ENCODE measurements at regions not wholly inside any gene's neighbourhood (a gene's known extent, or its start where the extent isn't known, plus 50 kb on each side); places are given as distances from the start of the nearest gene placed in this dataset.
A peak's percentile ranks its signal among the peaks of the same experiment; 100 is the strongest.

- DNase-seq (ENCODE audit: low spot score) = no peak
Observed at GRCh38 chr12:126512916-126513913, 1448.0 kb downstream of the AACS start.

GRCh38 chr12:126518596-126519200 lies 1453.5 kb downstream of the AACS start:
- no peak for DNase-seq (ENCODE audit: low spot score)

- DNase-seq (ENCODE audit: low spot score) = no peak
Observed at GRCh38 chr12:126519833-126520232, 1454.6 kb downstream of the AACS start.

- no peak for DNase-seq (ENCODE audit: low spot score)
Observed at GRCh38 chr12:126523891-126524290, 1458.7 kb downstream of the AACS start.

GRCh38 chr12:126534495-126534894 lies 1469.3 kb downstream of the AACS start:
- DNase-seq (ENCODE audit: low spot score) = no peak

- DNase-seq (ENCODE audit: low spot score) = no peak
Observed at GRCh38 chr12:126534942-126535341, 1469.7 kb downstream of the AACS start.

- DNase-seq (ENCODE audit: low spot score) = no peak
Observed at GRCh38 chr12:126535971-126536370, 1470.7 kb downstream of the AACS start.

- DNase-seq (ENCODE audit: low spot score) = no peak
Observed at GRCh38 chr12:126537961-126538530, 1472.8 kb downstream of the AACS start.

GRCh38 chr12:126538888-126539287 lies 1473.7 kb downstream of the AACS start:
- DNase-seq (ENCODE audit: low spot score) = no peak

GRCh38 chr12:126545411-126545810 lies 1480.2 kb downstream of the AACS start:
- no peak for DNase-seq (ENCODE audit: low spot score)

- DNase-seq (ENCODE audit: low spot score) = no peak
Observed at GRCh38 chr12:126547905-126548304, 1482.7 kb downstream of the AACS start.

GRCh38 chr12:126551869-126552268 lies 1486.6 kb downstream of the AACS start:
- DNase-seq (ENCODE audit: low spot score) = no peak

GRCh38 chr12:126554625-126555024 lies 1489.4 kb downstream of the AACS start:
- DNase-seq (ENCODE audit: low spot score) = no peak

- no peak for DNase-seq (ENCODE audit: low spot score)
Observed at GRCh38 chr12:126557659-126558058, 1492.4 kb downstream of the AACS start.

- no peak for DNase-seq (ENCODE audit: low spot score)
Observed at GRCh38 chr12:126558219-126558618, 1493.0 kb downstream of the AACS start.

- no peak for DNase-seq (ENCODE audit: low spot score)
Observed at GRCh38 chr12:126558810-126559209, 1493.6 kb downstream of the AACS start.

GRCh38 chr12:126567016-126567415 lies 1501.8 kb downstream of the AACS start:
- DNase-seq (ENCODE audit: low spot score) = no peak

GRCh38 chr12:126569706-126570105 lies 1504.5 kb downstream of the AACS start:
- DNase-seq (ENCODE audit: low spot score) = no peak

- no peak for DNase-seq (ENCODE audit: low spot score)
Observed at GRCh38 chr12:126570566-126570965, 1505.3 kb downstream of the AACS start.

- DNase-seq (ENCODE audit: low spot score) = no peak
Observed at GRCh38 chr12:126572170-126572569, 1506.9 kb downstream of the AACS start.

- DNase-seq (ENCODE audit: low spot score) = no peak
Observed at GRCh38 chr12:126581655-126582054, 1516.4 kb downstream of the AACS start.

GRCh38 chr12:126582231-126582630 lies 1517.0 kb downstream of the AACS start:
- DNase-seq (ENCODE audit: low spot score) = peak; percentile 26
